ENCODE measurements at regions not wholly inside any gene's neighbourhood (a gene's known extent, or its start where the extent isn't known, plus 50 kb on each side); places are given as distances from the start of the nearest gene placed in this dataset.

GRCh38 chr2:16553226-16553625, 112.4 kb downstream of the CYRIA start:
- H3K27me3 Mint-ChIP-seq (ENCODE audit: low read depth) = no peaks in the 10 kb centered on the region

GRCh38 chr2:16552202-16552601, 113.4 kb downstream of the CYRIA start:
- no peak overlapping the region for H3K4me3 Mint-ChIP-seq
- no peaks in the 10 kb centered on the region for H3K4me1 Mint-ChIP-seq
- H3K27ac Mint-ChIP-seq (ENCODE audit: unreplicated experiment) = no peak overlapping the region
- no peak for DNase-seq (ENCODE audit: low read depth, low spot score)
- peaks cover 6% of the 10 kb centered on the region for H3K36me3 Mint-ChIP-seq (ENCODE audit: low read depth)
- H3K27me3 Mint-ChIP-seq (ENCODE audit: low read depth) = no peaks in the 10 kb centered on the region
- TF ChIP-seq, protein P1, sequence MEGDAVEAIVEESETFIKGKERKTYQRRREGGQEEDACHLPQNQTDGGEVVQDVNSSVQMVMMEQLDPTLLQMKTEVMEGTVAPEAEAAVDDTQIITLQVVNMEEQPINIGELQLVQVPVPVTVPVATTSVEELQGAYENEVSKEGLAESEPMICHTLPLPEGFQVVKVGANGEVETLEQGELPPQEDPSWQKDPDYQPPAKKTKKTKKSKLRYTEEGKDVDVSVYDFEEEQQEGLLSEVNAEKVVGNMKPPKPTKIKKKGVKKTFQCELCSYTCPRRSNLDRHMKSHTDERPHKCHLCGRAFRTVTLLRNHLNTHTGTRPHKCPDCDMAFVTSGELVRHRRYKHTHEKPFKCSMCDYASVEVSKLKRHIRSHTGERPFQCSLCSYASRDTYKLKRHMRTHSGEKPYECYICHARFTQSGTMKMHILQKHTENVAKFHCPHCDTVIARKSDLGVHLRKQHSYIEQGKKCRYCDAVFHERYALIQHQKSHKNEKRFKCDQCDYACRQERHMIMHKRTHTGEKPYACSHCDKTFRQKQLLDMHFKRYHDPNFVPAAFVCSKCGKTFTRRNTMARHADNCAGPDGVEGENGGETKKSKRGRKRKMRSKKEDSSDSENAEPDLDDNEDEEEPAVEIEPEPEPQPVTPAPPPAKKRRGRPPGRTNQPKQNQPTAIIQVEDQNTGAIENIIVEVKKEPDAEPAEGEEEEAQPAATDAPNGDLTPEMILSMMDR (conservative IDR thresholded peaks at IDR 0.05) = no peak
- no peaks in the 10 kb centered on the region for H3K9me3 Mint-ChIP-seq

More at GRCh38 chr2:16553226-16553625, 112.4 kb downstream of the CYRIA start:
- peak; percentile 44 for DNase-seq (ENCODE audit: low read depth, low spot score)
- H3K36me3 Mint-ChIP-seq (ENCODE audit: low read depth) = peaks cover 7% of the 10 kb centered on the region
- H3K27ac Mint-ChIP-seq (ENCODE audit: unreplicated experiment) = no peak overlapping the region
- H3K4me1 Mint-ChIP-seq = no peaks in the 10 kb centered on the region
- TF ChIP-seq, protein P1 (conservative IDR thresholded peaks at IDR 0.05) = peak; percentile 70
- H3K9me3 Mint-ChIP-seq = no peaks in the 10 kb centered on the region
- no peak overlapping the region for H3K4me3 Mint-ChIP-seq

DNA sequence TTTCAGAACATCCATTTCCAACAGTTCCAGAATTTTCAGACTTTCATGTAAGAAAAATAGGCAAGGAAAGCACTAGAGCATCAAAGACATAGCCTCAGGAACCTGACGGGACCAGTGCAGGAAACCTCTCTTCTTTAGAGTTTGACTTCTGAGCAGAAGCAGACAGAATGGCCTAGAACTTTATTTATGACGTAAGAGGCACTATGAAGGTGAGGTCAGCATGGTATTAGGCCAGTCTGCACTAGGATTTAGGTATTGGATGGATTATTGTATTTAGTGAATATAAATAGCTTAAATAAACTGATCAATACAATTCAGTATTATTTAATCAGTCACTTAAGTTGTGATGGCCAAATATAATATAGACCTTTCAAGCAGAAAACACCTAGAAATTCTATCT, 117.6 kb downstream of the CYRIA start:
- H3K4me1 Mint-ChIP-seq = no peaks in the 10 kb centered on the region
- H3K27ac Mint-ChIP-seq (ENCODE audit: unreplicated experiment) = no peak overlapping the region
- H3K4me3 Mint-ChIP-seq = no peak overlapping the region
- no peaks in the 10 kb centered on the region for H3K36me3 Mint-ChIP-seq (ENCODE audit: low read depth)
- no peak for DNase-seq (ENCODE audit: low read depth, low spot score)
- no peaks in the 10 kb centered on the region for H3K9me3 Mint-ChIP-seq
- H3K27me3 Mint-ChIP-seq (ENCODE audit: low read depth) = peaks cover 17% of the 10 kb centered on the region
- TF ChIP-seq, protein P1 (conservative IDR thresholded peaks at IDR 0.05) = no peak

DNA sequence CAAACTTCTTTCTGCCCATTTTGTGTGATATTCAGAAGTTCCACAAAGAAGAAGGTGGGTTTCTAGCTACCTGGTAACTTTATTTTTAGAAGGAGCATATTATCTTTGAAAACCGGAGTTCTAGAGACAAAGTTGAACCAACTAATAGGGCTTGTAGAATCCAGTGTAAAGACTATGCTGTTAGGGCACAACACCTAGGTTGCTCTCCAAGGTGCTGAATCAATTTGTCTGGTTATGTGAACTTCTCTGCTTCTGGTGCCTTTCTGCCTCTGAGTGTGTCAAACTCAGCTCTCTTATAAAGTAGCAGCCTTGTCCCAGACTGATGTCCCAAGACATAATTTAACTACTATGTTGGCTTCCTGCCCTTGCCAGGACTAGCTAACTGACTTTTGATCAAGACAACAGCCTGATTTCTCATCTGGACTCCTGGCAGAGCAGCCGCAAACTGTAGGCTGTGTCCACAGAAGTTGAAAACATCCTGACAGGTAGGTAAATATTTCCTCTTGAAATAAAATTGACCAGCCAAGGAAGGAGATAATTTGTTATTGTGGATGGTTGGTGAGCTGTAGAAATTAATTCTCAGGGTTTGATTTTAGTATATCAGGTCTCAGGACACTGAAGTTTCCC, 119.4 kb downstream of the CYRIA start:
- H3K9me3 Mint-ChIP-seq = no peaks in the 10 kb centered on the region
- peak; percentile 49 for DNase-seq (ENCODE audit: low read depth, low spot score)
- TF ChIP-seq, protein P1 (conservative IDR thresholded peaks at IDR 0.05) = no peak

GRCh38 chr2:16538707-16539106, 126.9 kb downstream of the CYRIA start:
- Mint-ChIP-seq H3K27ac (ENCODE audit: unreplicated experiment) (no peak overlapping the region), H3K4me1 (no peaks in the 10 kb centered on the region), H3K36me3 (ENCODE audit: low read depth) (no peaks in the 10 kb centered on the region), H3K4me3 (no peak overlapping the region), H3K9me3 (no peaks in the 10 kb centered on the region), H3K27me3 (ENCODE audit: low read depth) (peaks cover 10% of the 10 kb centered on the region)
- TF ChIP-seq, protein P1 (conservative IDR thresholded peaks at IDR 0.05) = no peak
- no peak for DNase-seq (ENCODE audit: low read depth, low spot score)

More for the DNA sequence above, 119.4 kb downstream of the CYRIA start:
- Mint-ChIP-seq H3K27ac (ENCODE audit: unreplicated experiment) (no peak overlapping the region), H3K36me3 (ENCODE audit: low read depth) (no peaks in the 10 kb centered on the region), H3K27me3 (ENCODE audit: low read depth) (peaks cover 22% of the 10 kb centered on the region), H3K4me3 (no peak overlapping the region), H3K4me1 (no peaks in the 10 kb centered on the region)

All from neural crest cell (in vitro differentiated cells).